SK-N-SH treated with all-trans-retinoic acid at 6 μM for 48 hours (cell line): ENCODE measurements at regions not wholly inside any gene's neighbourhood (a gene's known extent, or its start where the extent isn't known, plus 50 kb on each side); places are given as distances from the start of the nearest gene placed in this dataset.

ENCODE experiments used
- ARNTL ChIP-seq: fragments of 450-650 bp; formaldehyde crosslinking; IDR thresholded peaks from 2 replicates; pipeline ENCODE4 v1.5.0; 2020; ENCODE audit warnings: low read depth, mild to moderate bottlenecking, moderate library complexity, borderline replicate concordance
- BACH2 ChIP-seq: fragments of 250-450 bp; sonication (Bioruptor Pico); IDR thresholded peaks from 2 replicates; pipeline ENCODE4 v1.9.0; 2021; ENCODE audit warnings: mild to moderate bottlenecking, borderline replicate concordance
- CREB5 ChIP-seq: fragments of 250-450 bp; sonication (Bioruptor Pico); IDR thresholded peaks from 2 replicates; pipeline ENCODE4 v1.5.1; 2020; ENCODE audit warnings: low read depth, mild to moderate bottlenecking, moderate library complexity
- CSDC2 ChIP-seq: fragments of 250-450 bp; sonication (Bioruptor Pico); IDR thresholded peaks from 2 replicates; pipeline ENCODE4 v1.5.0; 2020; ENCODE audit warnings: mild to moderate bottlenecking, moderate library complexity
- GLIS3 ChIP-seq: fragments of 250-450 bp; sonication (Bioruptor Pico); IDR thresholded peaks from 2 replicates; pipeline ENCODE4 v1.5.0; 2020; ENCODE audit warnings: mild to moderate bottlenecking, moderate library complexity
- ISL1 ChIP-seq: fragments of 250-450 bp; sonication (Bioruptor Pico); IDR thresholded peaks from 2 replicates; pipeline ENCODE4 v2.1.2; 2022; ENCODE audit warnings: mild to moderate bottlenecking, moderate library complexity
- PATZ1 ChIP-seq: fragments of 250-450 bp; sonication (Bioruptor Pico); IDR thresholded peaks from 2 replicates; pipeline ENCODE4 v1.8.0; 2020; ENCODE audit warnings: mild to moderate bottlenecking, moderate library complexity, borderline replicate concordance
- POU6F1 ChIP-seq: fragments of 250-450 bp; sonication (Bioruptor Pico); IDR thresholded peaks from 2 replicates; pipeline ENCODE4 v1.8.0; 2021; ENCODE audit warnings: low read depth, mild to moderate bottlenecking, moderate library complexity, borderline replicate concordance
- SNAI2 ChIP-seq: fragments of 250-450 bp; sonication (Bioruptor Pico); IDR thresholded peaks from 2 replicates; pipeline ENCODE4 v1.5.0; 2020; ENCODE audit warnings: mild to moderate bottlenecking, moderate library complexity
- TCF4 ChIP-seq: fragments of 250-450 bp; sonication (Bioruptor Pico); IDR thresholded peaks from 2 replicates; pipeline ENCODE4 v1.8.0; 2021; ENCODE audit warnings: mild to moderate bottlenecking, moderate library complexity, borderline replicate concordance
- TOX ChIP-seq: fragments of 250-450 bp; sonication (Bioruptor Pico); IDR thresholded peaks from 2 replicates; pipeline ENCODE4 v1.8.0; 2021; ENCODE audit warnings: mild to moderate bottlenecking, moderate library complexity, borderline replicate concordance
- ZFP3 ChIP-seq: fragments of 250-450 bp; sonication (Bioruptor Pico); IDR thresholded peaks from 2 replicates; pipeline ENCODE4 v1.5.0; 2020; ENCODE audit warnings: mild to moderate bottlenecking, moderate library complexity
- ZNF565 ChIP-seq: fragments of 450-650 bp; formaldehyde crosslinking; conservative IDR thresholded peaks from 2 replicates; pipeline ENCODE4 v1.5.0; 2020; ENCODE audit warnings: low read depth, mild to moderate bottlenecking, moderate library complexity
- ZNF8 ChIP-seq: fragments of 450-650 bp; formaldehyde crosslinking; IDR thresholded peaks from 2 replicates; pipeline ENCODE4 v1.5.0; 2020; ENCODE audit warnings: mild to moderate bottlenecking, moderate library complexity

GRCh38 chr2:118580107-118580506 lies 267.3 kb downstream of the EN1 start:
- TF ChIP-seq ZNF565 (CRISPR knock-in tag) = no peak
- no peak for TF ChIP-seq ZFP3 (CRISPR knock-in tag)
- TF ChIP-seq ARNTL (CRISPR knock-in tag) = no peak
- no peak for TF ChIP-seq TCF4 (CRISPR knock-in tag)
- TF ChIP-seq BACH2 (CRISPR knock-in tag) = no peak
- no peak for TF ChIP-seq CREB5
- no peak for TF ChIP-seq PATZ1 (CRISPR knock-in tag)
- TF ChIP-seq GLIS3 (CRISPR knock-in tag) = no peak
- TF ChIP-seq SNAI2 (CRISPR knock-in tag) = no peak
- TF ChIP-seq TOX (CRISPR knock-in tag) = no peak
- no peak for TF ChIP-seq CSDC2
- no peak for TF ChIP-seq POU6F1 (CRISPR knock-in tag)
- no peak for TF ChIP-seq ISL1 (CRISPR knock-in tag)
- TF ChIP-seq ZNF8 (CRISPR knock-in tag) = no peak
